Peyer's patch (tissue), 4 donors: ENCODE measurements at regions not wholly inside any gene's neighbourhood (a gene's known extent, or its start where the extent isn't known, plus 50 kb on each side); places are given as distances from the start of the nearest gene placed in this dataset.

Source experiments
- CTCF ChIP-seq, 6 experiments: fragments of 450-650 bp in 4 of 6; fragments of 200-600 bp in 2 of 6; sonication (generic) in 1 of 6; IDR thresholded peaks; one replicate each; pipeline ENCODE4 v1.5.1; 2017 to 2019; ENCODE audit warnings: antibody characterized with exemption in 6 of 6, mild to moderate bottlenecking in 3 of 6, moderate library complexity in 1 of 6
- POLR2A ChIP-seq, 2 donors: fragments of 450-650 bp; IDR thresholded peaks; one replicate each; pipeline ENCODE4 v1.5.1; 2017; ENCODE audit warnings: antibody characterized with exemption in 2 of 2, mild to moderate bottlenecking in 2 of 2, moderate library complexity in 2 of 2

GRCh38 chr22:11066458-11067285 is 4461.3 kb upstream of the OR11H1 start:
- no peak for TF ChIP-seq CTCF (IDR thresholded peaks at IDR 0.05)
- TF ChIP-seq POLR2A (IDR thresholded peaks at IDR 0.05) = no peak
